GM15510 (cell line): ENCODE measurements at regions not wholly inside any gene's neighbourhood (a gene's known extent, or its start where the extent isn't known, plus 50 kb on each side); places are given as distances from the start of the nearest gene placed in this dataset.

ENCODE experiments used
- POLR2A ChIP-seq: IDR thresholded peaks from 3 replicates; pipeline ENCODE4 v1.6.1; 2011; ENCODE audit warnings: borderline replicate concordance; ENCODE audit not compliant: insufficient read length; ENCODE audit errors: extremely low read depth

- no peak for TF ChIP-seq POLR2A
These were observed 129.5 kb upstream of the ID2 start for GRCh38 chr2:8552293-8552801.

- TF ChIP-seq POLR2A: no peak
These were observed 128.2 kb upstream of the ID2 start for GRCh38 chr2:8553643-8554042.

- no peak for TF ChIP-seq POLR2A
These were observed 127.5 kb upstream of the ID2 start for GRCh38 chr2:8554296-8554806.

GRCh38 chr2:8555543-8555942 lies 126.3 kb upstream of the ID2 start:
- no peak for TF ChIP-seq POLR2A

GRCh38 chr2:8558096-8558495 lies 123.8 kb upstream of the ID2 start:
- TF ChIP-seq POLR2A: no peak

- no peak for TF ChIP-seq POLR2A
These were observed 122.9 kb upstream of the ID2 start for GRCh38 chr2:8558956-8559355.

- TF ChIP-seq POLR2A: no peak
These were observed 122.1 kb upstream of the ID2 start for GRCh38 chr2:8559805-8560204.

- TF ChIP-seq POLR2A: no peak
These were observed 117.9 kb upstream of the ID2 start for GRCh38 chr2:8563814-8564474.

GRCh38 chr2:8564475-8564874 lies 117.4 kb upstream of the ID2 start:
- no peak for TF ChIP-seq POLR2A

GRCh38 chr2:8565399-8566154 lies 116.3 kb upstream of the ID2 start:
- TF ChIP-seq POLR2A: no peak

GRCh38 chr2:8566155-8566670 lies 115.6 kb upstream of the ID2 start:
- no peak for TF ChIP-seq POLR2A

- TF ChIP-seq POLR2A: no peak
These were observed 114.9 kb upstream of the ID2 start for GRCh38 chr2:8566774-8567468.

GRCh38 chr2:8567469-8568260 lies 114.2 kb upstream of the ID2 start:
- TF ChIP-seq POLR2A: no peak
